Retinal pigment epithelial cell (primary cell): ENCODE measurements at regions not wholly inside any gene's neighbourhood (a gene's known extent, or its start where the extent isn't known, plus 50 kb on each side); places are given as distances from the start of the nearest gene placed in this dataset.
"Not testable (repeated sequence)": the region's sequence is repeated elsewhere in the genome, so short reads cannot be mapped to it uniquely, and the experiment has no call there.

Source experiments
- DNase-seq: peaks from one replicate; pipeline ENCODE4 v3.0.0-alpha.2; 2010; ENCODE audit warnings: low read depth
- H3K4me3 ChIP-seq: 2 replicates; pipeline ENCODE4 v1.5.1; 2011; ENCODE audit warnings: mild to moderate bottlenecking, low read length, control low read depth, moderate library complexity
- TF ChIP-seq, protein P1 (sequence below): conservative IDR thresholded peaks from 2 replicates; pipeline ENCODE4 v1.5.1; 2011; ENCODE audit warnings: low read depth, low read length, control low read depth, inconsistent platforms

DNA sequence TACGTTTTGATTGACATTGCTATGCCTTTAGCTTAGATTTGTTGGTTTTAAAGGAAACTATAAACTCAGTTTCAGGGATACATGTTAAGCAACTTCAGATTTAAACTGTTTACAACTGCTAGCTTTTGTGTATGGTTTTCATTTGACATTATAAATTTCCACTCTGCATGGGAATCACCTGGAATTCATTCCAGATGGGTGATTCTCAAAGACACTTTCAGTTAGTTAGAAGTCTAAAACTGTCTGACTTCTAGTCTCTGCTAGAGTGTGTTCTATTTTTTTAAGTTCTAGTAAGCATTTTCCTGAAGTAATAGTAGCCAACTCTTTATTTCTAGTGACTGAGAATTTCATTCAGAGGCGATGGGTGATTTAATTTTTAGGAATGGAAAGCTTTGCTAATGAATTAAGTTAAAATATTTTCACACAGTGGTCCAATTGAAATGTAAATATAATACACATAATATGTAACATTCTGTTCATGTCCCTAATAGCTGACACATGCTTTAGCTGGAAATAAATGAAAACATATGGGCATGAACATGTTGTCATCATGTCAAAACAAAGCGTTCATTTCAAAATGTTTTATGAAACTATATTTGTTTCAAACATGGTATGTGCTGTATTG is 58.3 kb upstream of the CSNK1A1L start:
- TF ChIP-seq, protein P1, sequence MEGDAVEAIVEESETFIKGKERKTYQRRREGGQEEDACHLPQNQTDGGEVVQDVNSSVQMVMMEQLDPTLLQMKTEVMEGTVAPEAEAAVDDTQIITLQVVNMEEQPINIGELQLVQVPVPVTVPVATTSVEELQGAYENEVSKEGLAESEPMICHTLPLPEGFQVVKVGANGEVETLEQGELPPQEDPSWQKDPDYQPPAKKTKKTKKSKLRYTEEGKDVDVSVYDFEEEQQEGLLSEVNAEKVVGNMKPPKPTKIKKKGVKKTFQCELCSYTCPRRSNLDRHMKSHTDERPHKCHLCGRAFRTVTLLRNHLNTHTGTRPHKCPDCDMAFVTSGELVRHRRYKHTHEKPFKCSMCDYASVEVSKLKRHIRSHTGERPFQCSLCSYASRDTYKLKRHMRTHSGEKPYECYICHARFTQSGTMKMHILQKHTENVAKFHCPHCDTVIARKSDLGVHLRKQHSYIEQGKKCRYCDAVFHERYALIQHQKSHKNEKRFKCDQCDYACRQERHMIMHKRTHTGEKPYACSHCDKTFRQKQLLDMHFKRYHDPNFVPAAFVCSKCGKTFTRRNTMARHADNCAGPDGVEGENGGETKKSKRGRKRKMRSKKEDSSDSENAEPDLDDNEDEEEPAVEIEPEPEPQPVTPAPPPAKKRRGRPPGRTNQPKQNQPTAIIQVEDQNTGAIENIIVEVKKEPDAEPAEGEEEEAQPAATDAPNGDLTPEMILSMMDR, result no peak
- H3K4me3 ChIP-seq, result no peak overlapping the region
- DNase-seq, result no peak

DNA sequence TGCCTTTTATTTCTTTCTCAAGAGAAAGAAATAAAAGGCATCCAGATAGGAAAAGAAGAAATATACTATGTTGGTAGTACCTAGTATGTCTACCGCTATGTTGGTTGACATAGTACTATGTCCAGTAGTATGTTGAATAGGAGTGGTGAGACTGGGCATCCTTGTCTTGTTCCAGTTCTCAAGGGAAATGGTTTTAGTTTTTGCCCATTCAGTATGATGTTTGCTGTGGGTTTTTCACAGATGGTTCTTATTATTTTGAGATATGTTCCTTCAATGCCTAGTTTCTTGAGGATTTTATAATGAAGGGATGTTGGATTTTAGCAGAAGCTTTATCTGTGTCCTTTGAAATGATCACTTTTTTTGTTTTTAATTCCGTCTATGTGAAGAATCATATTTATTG is 53.0 kb upstream of the CSNK1A1L start:
- TF ChIP-seq, protein P1, result no peak
- no peak for DNase-seq
- no peak overlapping the region for H3K4me3 ChIP-seq

DNA sequence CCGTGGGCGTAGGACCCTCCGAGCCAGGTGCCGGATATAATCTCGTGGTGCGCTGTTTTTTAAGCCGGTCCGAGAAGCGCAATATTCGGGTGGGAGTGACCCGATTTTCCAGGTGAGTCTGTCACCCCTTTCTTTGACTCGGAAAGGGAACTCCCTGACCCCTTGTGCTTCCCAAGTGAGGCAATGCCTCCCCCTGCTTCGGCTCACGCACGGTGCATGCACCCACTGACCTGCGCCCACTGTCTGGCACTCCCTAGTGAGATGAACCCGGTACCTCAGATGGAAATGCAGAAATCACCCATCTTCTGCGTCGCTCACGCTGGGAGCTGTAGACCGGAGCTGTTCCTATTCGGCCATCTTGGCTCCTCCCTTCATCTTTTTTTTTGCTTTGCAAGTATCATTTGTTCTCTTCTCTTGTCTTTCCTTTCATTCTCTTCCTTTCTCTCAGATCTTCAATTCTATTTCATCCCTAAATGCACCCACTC is 50.2 kb upstream of the CSNK1A1L start:
- not testable (repeated sequence) for H3K4me3 ChIP-seq, DNase-seq
